SK-N-SH (cell line): ENCODE measurements at regions not wholly inside any gene's neighbourhood (a gene's known extent, or its start where the extent isn't known, plus 50 kb on each side); places are given as distances from the start of the nearest gene placed in this dataset.

Source experiments
- CTCF ChIP-seq: fragments of 200-600 bp; sonication (generic); IDR thresholded peaks from 2 replicates; pipeline ENCODE4 v1.6.1; 2017; ENCODE audit warnings: antibody characterized with exemption, mild to moderate bottlenecking, moderate library complexity
- EP300 ChIP-seq, 2 experiments: IDR thresholded peaks; 2 replicates each; pipeline versions ENCODE4 v1.4.0 to v1.6.1; 2012; ENCODE audit warnings: borderline replicate concordance in 1 of 2, low read depth in 1 of 2, low read length in 1 of 2
- FOXM1 ChIP-seq: IDR thresholded peaks from 2 replicates; pipeline ENCODE4 v1.4.0; 2012; ENCODE audit warnings: low read depth, mild to moderate bottlenecking
- IRF3 ChIP-seq: fragments of 150-350 bp; IDR thresholded peaks from 2 replicates; pipeline ENCODE4 v1.6.1; 2016; ENCODE audit warnings: mild to moderate bottlenecking, low read depth, low read length
- MEF2A ChIP-seq: IDR thresholded peaks from 2 replicates; pipeline ENCODE4 v1.4.0; 2012; ENCODE audit warnings: low read depth, borderline replicate concordance
- PBX3 ChIP-seq: IDR thresholded peaks from 2 replicates; pipeline ENCODE4; 2012
- POLR2AphosphoS5 ChIP-seq: IDR thresholded peaks from 2 replicates; pipeline ENCODE4 v1.6.1; 2012; ENCODE audit warnings: low read depth, low read length
- REST ChIP-seq: IDR thresholded peaks from 2 replicates; pipeline ENCODE4 v1.6.1; 2012; ENCODE audit warnings: mild to moderate bottlenecking, low read depth, low read length, moderate library complexity
- RFX5 ChIP-seq: IDR thresholded peaks from 2 replicates; pipeline ENCODE4 v1.6.1; 2012; ENCODE audit warnings: mild to moderate bottlenecking, improper control_type of control experiment, low read length
- TAF1 ChIP-seq: IDR thresholded peaks from 2 replicates; pipeline ENCODE4 v1.6.1; 2012; ENCODE audit warnings: low read depth, mild to moderate bottlenecking, low read length, moderate library complexity, borderline replicate concordance
- TEAD4 ChIP-seq: IDR thresholded peaks from 2 replicates; pipeline ENCODE4 v1.4.0; 2012; ENCODE audit warnings: mild to moderate bottlenecking, borderline replicate concordance; ENCODE audit not compliant: insufficient read depth

GRCh38 chr20:52780462-52780861, 191.7 kb upstream of the TSHZ2 start:
- TF ChIP-seq TAF1 (no peak), CTCF (no peak), REST (no peak), FOXM1 (no peak), MEF2A (no peak), PBX3 (no peak), EP300 (IDR thresholded peaks at IDR 0.05; ENCODE audit: borderline replicate concordance in 1 of 2, low read depth in 1 of 2, low read length in 1 of 2) (no peak), IRF3 (no peak), TEAD4 (no peak), POLR2AphosphoS5 (no peak), RFX5 (no peak)
